ENCODE measurements at regions not wholly inside any gene's neighbourhood (a gene's known extent, or its start where the extent isn't known, plus 50 kb on each side); places are given as distances from the start of the nearest gene placed in this dataset.

- FAIRE-seq, result no peak
Measured at GRCh38 chr4:56130606-56131155, 181.9 kb downstream of the CEP135 start.

GRCh38 chr4:56129431-56129861, 180.7 kb downstream of the CEP135 start:
- Histone ChIP-seq H3K9me3 (ENCODE audit: control insufficient read depth in 2 of 3, insufficient read depth in 1 of 3, low read length in 3 of 3) (no peaks in the 10 kb centered on the region), H3K4me3 (ENCODE audit: low read length in 3 of 3) (no peak overlapping the region), H3K27ac (ENCODE audit: low read depth in 2 of 2, low read length in 2 of 2) (no peak overlapping the region), H3K36me3 (ENCODE audit: control insufficient read depth in 2 of 3, insufficient read depth in 3 of 3, low read length in 3 of 3) (no peaks in the 10 kb centered on the region), H3K9ac (ENCODE audit: low read length in 3 of 3) (no peak overlapping the region), H3K4me1 (ENCODE audit: control insufficient read depth in 2 of 3, insufficient read depth in 2 of 3, low read depth in 1 of 3, low read length in 3 of 3) (no peaks in the 10 kb centered on the region), H3K27me3 (ENCODE audit: control insufficient read depth, insufficient read depth, low read length) (no peaks in the 10 kb centered on the region)
- intact Hi-C loops (cut with DNase I), result no loop called here
- TF ChIP-seq, protein P1, sequence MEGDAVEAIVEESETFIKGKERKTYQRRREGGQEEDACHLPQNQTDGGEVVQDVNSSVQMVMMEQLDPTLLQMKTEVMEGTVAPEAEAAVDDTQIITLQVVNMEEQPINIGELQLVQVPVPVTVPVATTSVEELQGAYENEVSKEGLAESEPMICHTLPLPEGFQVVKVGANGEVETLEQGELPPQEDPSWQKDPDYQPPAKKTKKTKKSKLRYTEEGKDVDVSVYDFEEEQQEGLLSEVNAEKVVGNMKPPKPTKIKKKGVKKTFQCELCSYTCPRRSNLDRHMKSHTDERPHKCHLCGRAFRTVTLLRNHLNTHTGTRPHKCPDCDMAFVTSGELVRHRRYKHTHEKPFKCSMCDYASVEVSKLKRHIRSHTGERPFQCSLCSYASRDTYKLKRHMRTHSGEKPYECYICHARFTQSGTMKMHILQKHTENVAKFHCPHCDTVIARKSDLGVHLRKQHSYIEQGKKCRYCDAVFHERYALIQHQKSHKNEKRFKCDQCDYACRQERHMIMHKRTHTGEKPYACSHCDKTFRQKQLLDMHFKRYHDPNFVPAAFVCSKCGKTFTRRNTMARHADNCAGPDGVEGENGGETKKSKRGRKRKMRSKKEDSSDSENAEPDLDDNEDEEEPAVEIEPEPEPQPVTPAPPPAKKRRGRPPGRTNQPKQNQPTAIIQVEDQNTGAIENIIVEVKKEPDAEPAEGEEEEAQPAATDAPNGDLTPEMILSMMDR (IDR thresholded peaks at IDR 0.05; ENCODE audit: borderline replicate concordance, extremely low read depth, insufficient read depth), result peak; percentile 37
- FAIRE-seq (no peak), DNase-seq (no peak)

More at GRCh38 chr4:56130606-56131155, 181.9 kb downstream of the CEP135 start:
- no peak overlapping the region for H3K9ac ChIP-seq (ENCODE audit: low read length in 3 of 3)
- no peak for DNase-seq
- no peaks in the 10 kb centered on the region for H3K27me3 ChIP-seq (ENCODE audit: control insufficient read depth, insufficient read depth, low read length)
- no peaks in the 10 kb centered on the region for H3K36me3 ChIP-seq (ENCODE audit: control insufficient read depth in 2 of 3, insufficient read depth in 3 of 3, low read length in 3 of 3)
- H3K27ac ChIP-seq (ENCODE audit: low read depth in 2 of 2, low read length in 2 of 2), result no peak overlapping the region
- no peaks in the 10 kb centered on the region for H3K9me3 ChIP-seq (ENCODE audit: control insufficient read depth in 2 of 3, insufficient read depth in 1 of 3, low read length in 3 of 3)
- no peak overlapping the region for H3K4me3 ChIP-seq (ENCODE audit: low read length in 3 of 3)
- no peaks in the 10 kb centered on the region for H3K4me1 ChIP-seq (ENCODE audit: control insufficient read depth in 2 of 3, insufficient read depth in 2 of 3, low read depth in 1 of 3, low read length in 3 of 3)
- intact Hi-C loops (cut with DNase I), result no loop called here
- TF ChIP-seq, protein P1 (IDR thresholded peaks at IDR 0.05; ENCODE audit: borderline replicate concordance, extremely low read depth, insufficient read depth), result no peak

DNA sequence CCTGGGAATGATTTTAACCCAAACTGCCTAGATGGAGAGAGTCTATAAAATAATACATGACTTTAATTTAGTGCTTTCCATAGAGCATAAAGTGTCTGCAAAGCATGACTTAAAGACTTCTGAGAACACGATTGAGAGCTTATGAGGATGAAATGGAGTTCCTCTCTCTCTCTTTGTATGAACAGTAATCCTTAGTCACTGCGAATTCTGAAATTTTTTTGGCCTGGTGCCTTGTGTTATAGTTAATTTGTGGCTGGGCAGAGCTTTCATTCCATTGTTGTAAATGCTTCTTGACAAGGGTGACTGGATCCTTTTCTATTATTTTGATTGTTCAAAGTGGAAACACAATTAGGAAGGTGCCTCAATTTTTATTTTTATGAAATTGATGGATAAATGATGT, 179.5 kb downstream of the CEP135 start:
- Histone ChIP-seq H3K9me3 (ENCODE audit: control insufficient read depth in 2 of 3, insufficient read depth in 1 of 3, low read length in 3 of 3) (no peaks in the 10 kb centered on the region), H3K27me3 (ENCODE audit: control insufficient read depth, insufficient read depth, low read length) (no peaks in the 10 kb centered on the region), H3K4me3 (ENCODE audit: low read length in 3 of 3) (peak overlapping the region in 1 of 3 donors; percentile 11), H3K4me1 (ENCODE audit: control insufficient read depth in 2 of 3, insufficient read depth in 2 of 3, low read depth in 1 of 3, low read length in 3 of 3) (no peaks in the 10 kb centered on the region), H3K9ac (ENCODE audit: low read length in 3 of 3) (no peak overlapping the region), H3K27ac (ENCODE audit: low read depth in 2 of 2, low read length in 2 of 2) (no peak overlapping the region), H3K36me3 (ENCODE audit: control insufficient read depth in 2 of 3, insufficient read depth in 3 of 3, low read length in 3 of 3) (no peaks in the 10 kb centered on the region)
- intact Hi-C loops (cut with DNase I), result no loop called here
- DNase-seq (no peak), FAIRE-seq (no peak)
- TF ChIP-seq, protein P1 (IDR thresholded peaks at IDR 0.05; ENCODE audit: borderline replicate concordance, extremely low read depth, insufficient read depth), result no peak

GRCh38 chr4:56127716-56128115, 179.0 kb downstream of the CEP135 start:
- FAIRE-seq (no peak), DNase-seq (peak in 3 of 5 donors; percentile 42 to 90 (median 80))
- Histone ChIP-seq H3K4me1 (ENCODE audit: control insufficient read depth in 2 of 3, insufficient read depth in 2 of 3, low read depth in 1 of 3, low read length in 3 of 3) (no peaks in the 10 kb centered on the region), H3K27ac (ENCODE audit: low read depth in 2 of 2, low read length in 2 of 2) (no peak overlapping the region), H3K9ac (ENCODE audit: low read length in 3 of 3) (no peak overlapping the region), H3K36me3 (ENCODE audit: control insufficient read depth in 2 of 3, insufficient read depth in 3 of 3, low read length in 3 of 3) (no peaks in the 10 kb centered on the region), H3K9me3 (ENCODE audit: control insufficient read depth in 2 of 3, insufficient read depth in 1 of 3, low read length in 3 of 3) (no peaks in the 10 kb centered on the region), H3K27me3 (ENCODE audit: control insufficient read depth, insufficient read depth, low read length) (no peaks in the 10 kb centered on the region), H3K4me3 (ENCODE audit: low read length in 3 of 3) (no peak overlapping the region)
- intact Hi-C loops (cut with DNase I), result no loop called here
- TF ChIP-seq, protein P1 (IDR thresholded peaks at IDR 0.05; ENCODE audit: borderline replicate concordance, extremely low read depth, insufficient read depth), result no peak
